ENCODE measurements at regions not wholly inside any gene's neighbourhood (a gene's known extent, or its start where the extent isn't known, plus 50 kb on each side); places are given as distances from the start of the nearest gene placed in this dataset.

- H3K27ac Mint-ChIP-seq, result no peak overlapping the region
- H3K9me3 Mint-ChIP-seq, result no peaks in the 10 kb centered on the region
- no peaks in the 10 kb centered on the region for H3K27me3 Mint-ChIP-seq (ENCODE audit: low read depth)
- no peak overlapping the region for H3K4me3 Mint-ChIP-seq
- no peaks in the 10 kb centered on the region for H3K36me3 Mint-ChIP-seq
- no peak for DNase-seq (ENCODE audit: low spot score in 2 of 2, unreplicated experiment in 2 of 2)
- H3K4me1 Mint-ChIP-seq, result no peaks in the 10 kb centered on the region
- TF ChIP-seq CTCF (IDR thresholded peaks at IDR 0.05; ENCODE audit: unreplicated experiment), result no peak
Observed at GRCh38 chr5:120874081-120874862, 410.2 kb downstream of the PRR16 start.

GRCh38 chr5:120882038-120882775 is 418.1 kb downstream of the PRR16 start:
- no peak for TF ChIP-seq CTCF (IDR thresholded peaks at IDR 0.05; ENCODE audit: unreplicated experiment)
- DNase-seq (ENCODE audit: low spot score in 2 of 2, unreplicated experiment in 2 of 2), result no peak
- Mint-ChIP-seq H3K9me3 (no peaks in the 10 kb centered on the region), H3K27me3 (ENCODE audit: low read depth) (no peaks in the 10 kb centered on the region), H3K4me3 (no peak overlapping the region), H3K27ac (no peak overlapping the region), H3K36me3 (no peaks in the 10 kb centered on the region), H3K4me1 (no peaks in the 10 kb centered on the region)

- Mint-ChIP-seq H3K36me3 (no peaks in the 10 kb centered on the region), H3K4me3 (no peak overlapping the region), H3K27ac (no peak overlapping the region), H3K27me3 (ENCODE audit: low read depth) (no peaks in the 10 kb centered on the region), H3K9me3 (peaks cover 11% of the 10 kb centered on the region), H3K4me1 (no peaks in the 10 kb centered on the region)
- no peak for DNase-seq (ENCODE audit: low spot score in 2 of 2, unreplicated experiment in 2 of 2)
- no peak for TF ChIP-seq CTCF (IDR thresholded peaks at IDR 0.05; ENCODE audit: unreplicated experiment)
Observed at GRCh38 chr5:120886351-120886860, 422.3 kb downstream of the PRR16 start.

GRCh38 chr5:120895660-120896059 is 431.6 kb downstream of the PRR16 start:
- Mint-ChIP-seq H3K36me3 (no peaks in the 10 kb centered on the region), H3K4me3 (no peak overlapping the region), H3K27ac (no peak overlapping the region), H3K27me3 (ENCODE audit: low read depth) (no peaks in the 10 kb centered on the region), H3K9me3 (no peaks in the 10 kb centered on the region), H3K4me1 (no peaks in the 10 kb centered on the region)
- DNase-seq (ENCODE audit: low spot score in 2 of 2, unreplicated experiment in 2 of 2), result no peak
- TF ChIP-seq CTCF (IDR thresholded peaks at IDR 0.05; ENCODE audit: unreplicated experiment), result no peak

- DNase-seq (ENCODE audit: low spot score in 2 of 2, unreplicated experiment in 2 of 2), result no peak
- H3K4me1 Mint-ChIP-seq, result no peaks in the 10 kb centered on the region
- H3K27me3 Mint-ChIP-seq (ENCODE audit: low read depth), result no peaks in the 10 kb centered on the region
- H3K36me3 Mint-ChIP-seq, result no peaks in the 10 kb centered on the region
- TF ChIP-seq CTCF (IDR thresholded peaks at IDR 0.05; ENCODE audit: unreplicated experiment), result no peak
- H3K4me3 Mint-ChIP-seq, result no peak overlapping the region
- H3K27ac Mint-ChIP-seq, result no peak overlapping the region
- peaks cover 9% of the 10 kb centered on the region for H3K9me3 Mint-ChIP-seq
Observed at GRCh38 chr5:120901199-120901598, 437.1 kb downstream of the PRR16 start.

Measured in mesothelial cell of epicardium (in vitro differentiated cells).